ENCODE measurements at regions not wholly inside any gene's neighbourhood (a gene's known extent, or its start where the extent isn't known, plus 50 kb on each side); places are given as distances from the start of the nearest gene placed in this dataset.

- TF ChIP-seq POLR2AphosphoS5 (IDR thresholded peaks at IDR 0.05; ENCODE audit: low read depth, low read length) (no peak), SIN3A (IDR thresholded peaks at IDR 0.05; ENCODE audit: borderline replicate concordance, insufficient read depth, low read length) (no peak), REST (IDR thresholded peaks at IDR 0.05; ENCODE audit: insufficient read depth in 1 of 2, low read depth in 2 of 2, low read length in 2 of 2) (no peak), TAF1 (IDR thresholded peaks at IDR 0.05; ENCODE audit: borderline replicate concordance, insufficient read depth, low read length) (no peak), FOXP2 (optimal IDR thresholded peaks at IDR 0.05; ENCODE audit: borderline replicate concordance, extremely low read depth, extremely low read length, insufficient read depth) (no peak)
These were observed 89.5 kb downstream of the ESM1 start for GRCh38 chr5:54895816-54896341.

GRCh38 chr5:54894957-54895815 lies 90.2 kb downstream of the ESM1 start:
- TF ChIP-seq TAF1 (IDR thresholded peaks at IDR 0.05; ENCODE audit: borderline replicate concordance, insufficient read depth, low read length) (no peak), SIN3A (IDR thresholded peaks at IDR 0.05; ENCODE audit: borderline replicate concordance, insufficient read depth, low read length) (no peak), POLR2AphosphoS5 (IDR thresholded peaks at IDR 0.05; ENCODE audit: low read depth, low read length) (no peak), FOXP2 (optimal IDR thresholded peaks at IDR 0.05; ENCODE audit: borderline replicate concordance, extremely low read depth, extremely low read length, insufficient read depth) (no peak), REST (IDR thresholded peaks at IDR 0.05; ENCODE audit: insufficient read depth in 1 of 2, low read depth in 2 of 2, low read length in 2 of 2) (no peak)

- TF ChIP-seq POLR2AphosphoS5 (IDR thresholded peaks at IDR 0.05; ENCODE audit: low read depth, low read length) (no peak), TAF1 (IDR thresholded peaks at IDR 0.05; ENCODE audit: borderline replicate concordance, insufficient read depth, low read length) (no peak), FOXP2 (optimal IDR thresholded peaks at IDR 0.05; ENCODE audit: borderline replicate concordance, extremely low read depth, extremely low read length, insufficient read depth) (no peak)
These were observed 95.6 kb downstream of the ESM1 start for GRCh38 chr5:54889826-54890225.

- TF ChIP-seq SIN3A (IDR thresholded peaks at IDR 0.05; ENCODE audit: borderline replicate concordance, insufficient read depth, low read length), result no peak
- TF ChIP-seq TAF1 (IDR thresholded peaks at IDR 0.05; ENCODE audit: borderline replicate concordance, insufficient read depth, low read length), result no peak
- no peak for TF ChIP-seq POLR2AphosphoS5 (IDR thresholded peaks at IDR 0.05; ENCODE audit: low read depth, low read length)
These were observed 97.7 kb downstream of the ESM1 start for GRCh38 chr5:54887663-54888062.

- TF ChIP-seq SIN3A (IDR thresholded peaks at IDR 0.05; ENCODE audit: borderline replicate concordance, insufficient read depth, low read length), result no peak
- TF ChIP-seq REST (IDR thresholded peaks at IDR 0.05; ENCODE audit: insufficient read depth in 1 of 2, low read depth in 2 of 2, low read length in 2 of 2), result no peak
- no peak for TF ChIP-seq TAF1 (IDR thresholded peaks at IDR 0.05; ENCODE audit: borderline replicate concordance, insufficient read depth, low read length)
- TF ChIP-seq POLR2AphosphoS5 (IDR thresholded peaks at IDR 0.05; ENCODE audit: low read depth, low read length), result no peak
- TF ChIP-seq FOXP2 (optimal IDR thresholded peaks at IDR 0.05; ENCODE audit: borderline replicate concordance, extremely low read depth, extremely low read length, insufficient read depth), result no peak
These were observed 98.5 kb downstream of the ESM1 start for GRCh38 chr5:54886866-54887265.

GRCh38 chr5:54885636-54886035 lies 99.8 kb downstream of the ESM1 start:
- TF ChIP-seq POLR2AphosphoS5 (IDR thresholded peaks at IDR 0.05; ENCODE audit: low read depth, low read length) (no peak), FOXP2 (optimal IDR thresholded peaks at IDR 0.05; ENCODE audit: borderline replicate concordance, extremely low read depth, extremely low read length, insufficient read depth) (no peak), TAF1 (IDR thresholded peaks at IDR 0.05; ENCODE audit: borderline replicate concordance, insufficient read depth, low read length) (no peak), REST (IDR thresholded peaks at IDR 0.05; ENCODE audit: insufficient read depth in 1 of 2, low read depth in 2 of 2, low read length in 2 of 2) (no peak), SIN3A (IDR thresholded peaks at IDR 0.05; ENCODE audit: borderline replicate concordance, insufficient read depth, low read length) (no peak)

Data from PFSK-1 (cell line).